Left lung (tissue), 4 donors: ENCODE measurements at regions not wholly inside any gene's neighbourhood (a gene's known extent, or its start where the extent isn't known, plus 50 kb on each side); places are given as distances from the start of the nearest gene placed in this dataset.
"Not testable (repeated sequence)": the region's sequence is repeated elsewhere in the genome, so short reads cannot be mapped to it uniquely, and the experiment has no call there.

ENCODE experiments used
- ATAC-seq: fragments of 200-7000 bp; cut with Tn5 transposase; one replicate; pipeline ENCODE4 v1.9.1; 2020; ENCODE audit warnings: moderate library complexity
- DNase-seq, 4 donors: peaks; one replicate each; pipeline ENCODE4 v3.0.0-alpha.2; 2013 to 2020
- H3K27ac ChIP-seq, 2 donors: fragments of 200-600 bp; sonication (generic) in 1 of 2; one replicate each; pipeline versions ENCODE4 v1.5.0 to v1.8.0; 2020 to 2021
- H3K27me3 ChIP-seq, 2 donors: fragments of 200-600 bp; sonication (generic) in 1 of 2; one replicate each; pipeline versions ENCODE4 v1.5.0 to v1.8.0; 2020 to 2021
- H3K36me3 ChIP-seq, 2 donors: fragments of 200-600 bp; sonication (generic) in 1 of 2; one replicate each; pipeline versions ENCODE4 v1.5.0 to v1.8.0; 2020 to 2021
- H3K4me1 ChIP-seq, 2 donors: fragments of 200-600 bp; one replicate each; pipeline ENCODE4 v1.8.0; 2021
- H3K4me3 ChIP-seq, 2 donors: fragments of 200-600 bp; sonication (generic) in 1 of 2; one replicate each; pipeline versions ENCODE4 v1.5.0 to v1.8.0; 2020 to 2021; ENCODE audit warnings: mild to moderate bottlenecking in 1 of 2
- H3K9me3 ChIP-seq, 2 donors: fragments of 200-600 bp; sonication (generic) in 1 of 2; one replicate each; pipeline versions ENCODE4 v1.5.0 to v1.8.0; 2020 to 2021
- CTCF ChIP-seq, 2 donors: fragments of 200-600 bp; sonication (generic) in 1 of 2; IDR thresholded peaks; one replicate each; pipeline versions ENCODE4 v1.5.0 to v1.8.0; 2021; ENCODE audit warnings: antibody characterized with exemption in 2 of 2
- intact Hi-C, 2 donors: fragments of 100-400 bp; cut with DNase I; formaldehyde crosslinking; loops; one replicate each; pipeline versions ENCODE4 v1.11.2 to v1.14.2; 2022
- donor health status: DM: no; HTN: yes; CAD: no.
- donor health status: DM: no; HTN: no; CAD: no.

GRCh38 chr1:76725864-76726619 is 141.2 kb upstream of the ST6GALNAC5 start:
- H3K9me3 ChIP-seq, result no peaks in the 10 kb centered on the region
- no peak overlapping the region for H3K4me3 ChIP-seq
- H3K27ac ChIP-seq, result no peak overlapping the region
- no peaks in the 10 kb centered on the region for H3K36me3 ChIP-seq
- DNase-seq, result no peak
- intact Hi-C loops, result no loop called here
- no peaks in the 10 kb centered on the region for H3K27me3 ChIP-seq
- H3K4me1 ChIP-seq, result no peaks in the 10 kb centered on the region
- ATAC-seq, result no peak
- no peak for TF ChIP-seq CTCF (IDR thresholded peaks at IDR 0.05)

DNA sequence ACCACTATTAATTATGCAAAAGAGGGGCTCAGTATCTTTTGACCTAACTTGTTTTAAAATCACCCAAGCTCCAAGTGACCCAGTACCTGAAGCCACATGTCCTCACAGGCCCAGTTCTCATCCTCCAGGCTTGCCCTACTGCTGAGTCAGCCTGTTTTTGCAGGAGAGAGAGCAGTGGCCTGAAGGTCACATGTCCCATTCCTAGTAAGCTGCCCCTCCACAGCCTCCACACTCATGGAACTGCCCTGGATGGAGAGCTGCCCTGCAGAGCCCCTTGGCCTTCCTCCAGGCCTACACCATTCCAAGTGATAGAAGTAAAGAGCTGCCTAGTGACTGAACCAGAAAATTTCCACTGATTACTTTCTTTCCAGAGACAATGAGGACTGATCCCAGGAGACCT is 139.8 kb upstream of the ST6GALNAC5 start:
- no peak for ATAC-seq
- no peak overlapping the region for H3K4me3 ChIP-seq
- DNase-seq, result no peak
- H3K27me3 ChIP-seq, result no peaks in the 10 kb centered on the region
- no peak overlapping the region for H3K27ac ChIP-seq
- intact Hi-C loops, result no loop called here
- no peak for TF ChIP-seq CTCF (IDR thresholded peaks at IDR 0.05)
- no peaks in the 10 kb centered on the region for H3K36me3 ChIP-seq
- no peaks in the 10 kb centered on the region for H3K4me1 ChIP-seq
- no peaks in the 10 kb centered on the region for H3K9me3 ChIP-seq

- no peaks in the 10 kb centered on the region for H3K4me1 ChIP-seq
- H3K9me3 ChIP-seq, result no peaks in the 10 kb centered on the region
- no peaks in the 10 kb centered on the region for H3K27me3 ChIP-seq
- intact Hi-C loops, result no loop called here
- H3K27ac ChIP-seq, result no peak overlapping the region
- ATAC-seq, result no peak
- no peak for TF ChIP-seq CTCF (IDR thresholded peaks at IDR 0.05)
- no peak overlapping the region for H3K4me3 ChIP-seq
- no peaks in the 10 kb centered on the region for H3K36me3 ChIP-seq
- no peak for DNase-seq
These were observed 138.1 kb upstream of the ST6GALNAC5 start for GRCh38 chr1:76729142-76729541.

- H3K36me3 ChIP-seq, result no peaks in the 10 kb centered on the region
- no peak overlapping the region for H3K4me3 ChIP-seq
- no peak overlapping the region for H3K27ac ChIP-seq
- peaks cover 0 to 2% of the 10 kb centered on the region in 2 donors for H3K9me3 ChIP-seq
- no peak for TF ChIP-seq CTCF (IDR thresholded peaks at IDR 0.05)
- intact Hi-C loops, result no loop called here
- H3K27me3 ChIP-seq, result no peaks in the 10 kb centered on the region
- no peak for ATAC-seq
- no peaks in the 10 kb centered on the region for H3K4me1 ChIP-seq
- DNase-seq, result no peak
These were observed 137.3 kb upstream of the ST6GALNAC5 start for GRCh38 chr1:76730027-76730426.

GRCh38 chr1:76738355-76738754 is 128.9 kb upstream of the ST6GALNAC5 start:
- H3K4me1 ChIP-seq, H3K27ac ChIP-seq, ATAC-seq, DNase-seq, H3K9me3 ChIP-seq, H3K4me3 ChIP-seq, H3K27me3 ChIP-seq, intact Hi-C loops, H3K36me3 ChIP-seq: not testable (repeated sequence)

GRCh38 chr1:76740956-76741355 is 126.3 kb upstream of the ST6GALNAC5 start:
- H3K4me1 ChIP-seq, intact Hi-C loops, H3K27me3 ChIP-seq, H3K36me3 ChIP-seq, DNase-seq, H3K4me3 ChIP-seq, ATAC-seq, H3K27ac ChIP-seq: not testable (repeated sequence)
- H3K9me3 ChIP-seq, result peaks cover 0 to 11% of the 10 kb centered on the region in 2 donors
